Gastroesophageal sphincter (tissue), 4 donors: ENCODE measurements at regions not wholly inside any gene's neighbourhood (a gene's known extent, or its start where the extent isn't known, plus 50 kb on each side); places are given as distances from the start of the nearest gene placed in this dataset.
"Not testable (repeated sequence)": the region's sequence is repeated elsewhere in the genome, so short reads cannot be mapped to it uniquely, and the experiment has no call there.

Experiments
- ATAC-seq: fragments of 150-250 bp; one replicate; pipeline ENCODE4 v1.9.1; 2016; ENCODE audit warnings: mild to moderate bottlenecking, moderate library complexity
- H3K27ac ChIP-seq, 4 donors: fragments of 200-600 bp; sonication (generic) in 3 of 4; 1 replicate in 3 of 4; 2 replicates in 1 of 4; pipeline ENCODE4 v1.5.1; 2016 to 2019
- H3K27me3 ChIP-seq: fragments of 200-600 bp; sonication (generic); one replicate; pipeline ENCODE4 v1.5.1; 2019
- H3K36me3 ChIP-seq, 2 donors: fragments of 200-600 bp; sonication (generic); one replicate each; pipeline ENCODE4 v1.5.1; 2019; ENCODE audit warnings: control low read depth in 1 of 2
- H3K4me1 ChIP-seq, 3 donors: fragments of 200-600 bp; sonication (generic); 1 replicate in 2 of 3; 2 replicates in 1 of 3; pipeline ENCODE4 v1.5.1; 2016 to 2019; ENCODE audit warnings: control low read depth in 2 of 3
- H3K4me3 ChIP-seq, 2 donors: fragments of 200-600 bp; sonication (generic); one replicate each; pipeline ENCODE4 v1.5.1; 2019; ENCODE audit warnings: mild to moderate bottlenecking in 1 of 2, moderate library complexity in 1 of 2
- H3K9me3 ChIP-seq, 3 donors: fragments of 200-600 bp; sonication (generic); one replicate each; pipeline ENCODE4 v1.5.1; 2017 to 2019; ENCODE audit warnings: control low read depth in 2 of 3
- EP300 ChIP-seq: sonication (generic); formaldehyde crosslinking; IDR thresholded peaks from one replicate; pipeline ENCODE4 v1.6.1; 2017; ENCODE audit warnings: antibody characterized with exemption, mild to moderate bottlenecking
- POLR2A ChIP-seq, 2 donors: fragments of 450-650 bp; IDR thresholded peaks; one replicate each; pipeline ENCODE4 v1.6.1; 2017; ENCODE audit warnings: antibody characterized with exemption in 2 of 2, mild to moderate bottlenecking in 2 of 2, moderate library complexity in 1 of 2
- POLR2AphosphoS5 ChIP-seq: sonication (generic); formaldehyde crosslinking; IDR thresholded peaks from one replicate; pipeline ENCODE4 v1.6.1; 2017; ENCODE audit warnings: antibody characterized with exemption
- WGBS, 2 donors: methylation state at CpG; one replicate each; pipeline ENCODE4 v1.1.5; 2018; ENCODE audit warnings: low coverage in 1 of 2; 5-methylcytosine and 5-hydroxymethylcytosine counted together
- TF ChIP-seq, protein P1 (sequence below), 4 experiments: fragments of 200-600 bp in 2 of 4; fragments of 450-650 bp in 2 of 4; sonication (generic) in 1 of 4; IDR thresholded peaks; one replicate each; pipeline ENCODE4 v1.5.1; 2017 to 2019; ENCODE audit warnings: antibody characterized with exemption in 4 of 4, mild to moderate bottlenecking in 2 of 4, moderate library complexity in 2 of 4

DNA sequence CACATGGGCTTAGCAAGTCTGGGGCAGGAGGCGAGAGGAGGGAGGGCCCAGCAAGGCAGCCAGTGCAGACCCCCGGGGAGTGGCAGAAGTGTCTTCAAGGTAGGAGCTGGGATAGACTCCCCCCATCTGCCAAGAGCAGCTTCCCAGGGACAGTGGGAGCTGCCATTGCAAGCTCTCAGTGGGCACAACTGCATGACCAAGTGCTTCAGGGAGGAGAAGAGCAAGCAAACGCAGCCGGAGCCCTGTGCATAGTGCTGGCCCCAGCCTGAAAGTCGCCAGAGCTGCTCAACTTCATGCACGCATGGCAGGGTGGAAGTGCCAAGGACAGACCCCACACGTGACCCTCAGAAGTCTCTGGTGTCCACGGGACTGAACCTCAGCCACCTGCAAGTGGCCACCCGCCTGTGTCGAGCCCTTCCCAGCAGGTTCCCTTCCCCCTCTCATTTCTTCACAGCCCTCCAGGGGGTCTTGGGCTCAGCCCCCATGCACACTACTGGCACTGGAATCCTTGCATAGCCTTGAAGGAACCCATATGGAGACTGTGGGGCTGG, 89.4 kb downstream of the PLXNA1 start:
- Histone ChIP-seq H3K4me3 (no peak overlapping the region), H3K9me3 (no peaks in the 10 kb centered on the region), H3K27ac (no peak overlapping the region), H3K36me3 (no peaks in the 10 kb centered on the region), H3K27me3 (peaks cover 20% of the 10 kb centered on the region), H3K4me1 (peaks cover 0 to 9% (median 0%) of the 10 kb centered on the region in 3 donors)
- WGBS, 2 donors = 95% methylated on average over 4 of the region's 10 CpGs; no CpG with 5 or more reads in 1 of the 2 donors
- no peak for ATAC-seq
- TF ChIP-seq, protein P1, sequence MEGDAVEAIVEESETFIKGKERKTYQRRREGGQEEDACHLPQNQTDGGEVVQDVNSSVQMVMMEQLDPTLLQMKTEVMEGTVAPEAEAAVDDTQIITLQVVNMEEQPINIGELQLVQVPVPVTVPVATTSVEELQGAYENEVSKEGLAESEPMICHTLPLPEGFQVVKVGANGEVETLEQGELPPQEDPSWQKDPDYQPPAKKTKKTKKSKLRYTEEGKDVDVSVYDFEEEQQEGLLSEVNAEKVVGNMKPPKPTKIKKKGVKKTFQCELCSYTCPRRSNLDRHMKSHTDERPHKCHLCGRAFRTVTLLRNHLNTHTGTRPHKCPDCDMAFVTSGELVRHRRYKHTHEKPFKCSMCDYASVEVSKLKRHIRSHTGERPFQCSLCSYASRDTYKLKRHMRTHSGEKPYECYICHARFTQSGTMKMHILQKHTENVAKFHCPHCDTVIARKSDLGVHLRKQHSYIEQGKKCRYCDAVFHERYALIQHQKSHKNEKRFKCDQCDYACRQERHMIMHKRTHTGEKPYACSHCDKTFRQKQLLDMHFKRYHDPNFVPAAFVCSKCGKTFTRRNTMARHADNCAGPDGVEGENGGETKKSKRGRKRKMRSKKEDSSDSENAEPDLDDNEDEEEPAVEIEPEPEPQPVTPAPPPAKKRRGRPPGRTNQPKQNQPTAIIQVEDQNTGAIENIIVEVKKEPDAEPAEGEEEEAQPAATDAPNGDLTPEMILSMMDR (IDR thresholded peaks at IDR 0.05) = no peak
- TF ChIP-seq POLR2A (IDR thresholded peaks at IDR 0.05) = no peak
- no peak for TF ChIP-seq EP300
- no peak for TF ChIP-seq POLR2AphosphoS5

DNA sequence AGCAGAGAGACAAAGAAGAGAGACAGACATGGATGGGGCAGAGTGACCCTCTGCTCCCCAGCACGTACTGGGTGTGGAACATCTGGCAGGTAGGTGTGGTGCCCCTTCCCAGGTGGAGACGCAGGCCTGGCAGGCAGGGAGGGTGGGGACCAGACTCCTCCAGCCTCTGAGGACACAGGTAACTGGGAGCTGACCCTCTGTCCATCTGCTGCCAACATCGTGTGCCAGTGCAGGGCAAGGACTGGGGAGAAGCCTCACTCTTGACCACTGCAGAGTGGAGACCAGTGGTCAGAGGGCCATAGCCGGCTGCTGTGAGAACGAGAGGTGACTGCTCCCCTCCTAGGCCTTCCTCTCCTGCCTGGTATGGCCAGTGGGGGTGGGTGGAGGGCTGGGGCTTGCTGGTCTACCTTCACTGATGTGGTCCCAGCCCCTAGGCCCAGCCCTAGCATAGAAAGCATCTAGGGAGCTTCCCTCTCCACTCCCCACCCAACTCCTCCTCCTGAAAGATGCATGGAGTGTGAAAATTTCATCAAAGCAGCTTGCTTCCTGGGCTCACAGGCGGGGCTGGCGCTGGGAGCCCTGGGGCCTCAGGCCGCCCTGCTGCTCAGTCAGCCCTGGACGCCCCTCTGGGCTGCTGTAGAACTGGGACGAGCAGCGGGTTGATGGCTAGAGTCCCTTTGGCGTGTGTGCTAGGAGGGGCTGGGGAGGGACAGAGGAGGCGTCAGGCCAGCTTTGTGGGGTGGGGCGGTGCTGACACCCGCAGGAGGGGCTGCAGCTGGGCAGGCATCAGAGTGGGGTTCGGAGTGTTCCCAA, 90.3 kb downstream of the PLXNA1 start:
- Histone ChIP-seq H3K27me3 (peaks cover 16% of the 10 kb centered on the region), H3K36me3 (no peaks in the 10 kb centered on the region), H3K27ac (no peak overlapping the region), H3K4me1 (peaks cover 0 to 9% (median 0%) of the 10 kb centered on the region in 3 donors), H3K9me3 (no peaks in the 10 kb centered on the region), H3K4me3 (no peak overlapping the region)
- no peak for ATAC-seq
- 57 to 70% methylated on average over 1 to 5 of the region's 16 CpGs for WGBS, 2 donors
- TF ChIP-seq, protein P1 (IDR thresholded peaks at IDR 0.05) = no peak
- no peak for TF ChIP-seq POLR2A (IDR thresholded peaks at IDR 0.05)
- TF ChIP-seq EP300 = no peak
- no peak for TF ChIP-seq POLR2AphosphoS5

DNA sequence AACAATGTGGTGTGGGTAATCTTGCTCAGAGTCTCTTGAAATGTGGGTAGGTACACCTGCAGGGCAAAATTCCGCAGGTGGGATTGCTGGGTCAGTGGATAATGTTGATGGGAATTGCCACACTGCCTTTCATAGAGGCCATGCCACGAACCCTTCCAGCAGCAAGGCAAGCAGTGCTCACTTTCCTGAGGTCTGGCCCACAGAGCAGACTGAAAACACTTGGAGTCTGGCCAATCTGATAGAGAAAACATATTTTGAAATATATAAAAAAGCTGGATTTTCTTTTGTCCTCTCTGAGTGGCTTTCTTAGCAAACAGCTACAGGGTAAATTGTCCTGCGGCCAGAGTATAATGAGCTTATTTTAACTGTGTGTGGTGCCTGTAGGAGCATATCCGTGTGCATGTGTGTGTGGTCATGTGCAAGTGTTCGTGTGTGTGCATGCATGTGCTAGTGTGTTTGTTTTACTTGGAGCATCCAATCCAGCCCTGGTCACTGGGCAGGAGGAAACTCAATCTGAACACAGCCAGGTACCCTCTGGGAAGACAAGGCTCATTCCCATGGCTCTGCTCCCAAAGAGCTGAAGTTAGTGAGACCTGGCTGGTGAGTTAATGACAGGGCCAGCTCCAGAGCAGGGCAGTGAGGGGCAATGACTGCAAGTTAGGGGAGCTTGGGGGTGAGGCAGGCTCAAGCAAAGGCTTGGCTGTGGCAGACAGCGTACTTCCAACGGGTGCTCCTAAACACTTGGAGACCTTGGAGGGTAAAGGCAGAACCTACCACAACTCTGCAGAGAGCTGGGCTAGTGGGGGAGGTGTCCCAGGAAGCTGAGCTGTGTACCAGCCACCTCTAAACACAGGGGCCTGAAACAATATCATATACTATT, 91.3 kb downstream of the PLXNA1 start:
- no peak for TF ChIP-seq EP300
- TF ChIP-seq POLR2AphosphoS5 = no peak
- no peak for TF ChIP-seq POLR2A (IDR thresholded peaks at IDR 0.05)
- TF ChIP-seq, protein P1 (IDR thresholded peaks at IDR 0.05) = no peak
- Histone ChIP-seq H3K36me3 (no peaks in the 10 kb centered on the region), H3K27me3 (peaks cover 8% of the 10 kb centered on the region), H3K4me3 (no peak overlapping the region), H3K4me1 (peaks cover 0 to 9% (median 0%) of the 10 kb centered on the region in 3 donors), H3K27ac (no peak overlapping the region), H3K9me3 (no peaks in the 10 kb centered on the region)
- WGBS, 2 donors = 33 to 62% methylated on average over 1 to 6 of the region's 7 CpGs
- no peak for ATAC-seq

DNA sequence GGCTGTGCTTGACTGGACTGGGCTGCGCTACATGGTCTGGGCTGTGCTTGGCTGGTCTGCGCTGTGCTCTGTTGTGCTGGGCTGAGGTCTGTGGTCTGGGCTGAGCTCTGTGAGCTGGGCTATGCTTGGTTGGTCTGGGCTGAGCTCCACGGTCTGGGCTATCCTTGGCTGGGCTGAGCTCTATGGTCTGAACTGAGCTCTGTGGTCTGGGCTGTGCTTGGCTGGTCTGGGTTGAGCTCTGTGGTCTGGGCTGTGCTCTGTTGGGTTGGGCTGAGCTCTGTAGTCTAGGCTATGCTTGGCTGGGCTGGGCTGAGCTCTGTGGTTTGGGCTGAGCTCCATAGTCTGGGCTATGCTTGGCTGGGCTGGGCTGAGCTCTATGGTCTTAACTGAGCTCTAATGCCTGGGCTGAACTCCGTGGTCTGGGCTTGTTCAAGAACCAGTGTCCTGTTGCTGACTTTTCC, 92.0 kb downstream of the PLXNA1 start:
- Histone ChIP-seq H3K27me3 (peaks cover 8% of the 10 kb centered on the region), H3K9me3 (no peaks in the 10 kb centered on the region), H3K4me3 (no peak overlapping the region), H3K36me3 (no peaks in the 10 kb centered on the region), H3K4me1 (peaks cover 0 to 9% (median 0%) of the 10 kb centered on the region in 3 donors), H3K27ac (no peak overlapping the region)
- TF ChIP-seq POLR2A (IDR thresholded peaks at IDR 0.05) (no peak), POLR2AphosphoS5 (no peak), EP300 (no peak)
- TF ChIP-seq, protein P1 (IDR thresholded peaks at IDR 0.05) = no peak
- 60% methylated on average over 1 of the region's 4 CpGs; no CpG with 5 or more reads in 1 of the 2 donors for WGBS, 2 donors
- peak; percentile 44 for ATAC-seq

DNA sequence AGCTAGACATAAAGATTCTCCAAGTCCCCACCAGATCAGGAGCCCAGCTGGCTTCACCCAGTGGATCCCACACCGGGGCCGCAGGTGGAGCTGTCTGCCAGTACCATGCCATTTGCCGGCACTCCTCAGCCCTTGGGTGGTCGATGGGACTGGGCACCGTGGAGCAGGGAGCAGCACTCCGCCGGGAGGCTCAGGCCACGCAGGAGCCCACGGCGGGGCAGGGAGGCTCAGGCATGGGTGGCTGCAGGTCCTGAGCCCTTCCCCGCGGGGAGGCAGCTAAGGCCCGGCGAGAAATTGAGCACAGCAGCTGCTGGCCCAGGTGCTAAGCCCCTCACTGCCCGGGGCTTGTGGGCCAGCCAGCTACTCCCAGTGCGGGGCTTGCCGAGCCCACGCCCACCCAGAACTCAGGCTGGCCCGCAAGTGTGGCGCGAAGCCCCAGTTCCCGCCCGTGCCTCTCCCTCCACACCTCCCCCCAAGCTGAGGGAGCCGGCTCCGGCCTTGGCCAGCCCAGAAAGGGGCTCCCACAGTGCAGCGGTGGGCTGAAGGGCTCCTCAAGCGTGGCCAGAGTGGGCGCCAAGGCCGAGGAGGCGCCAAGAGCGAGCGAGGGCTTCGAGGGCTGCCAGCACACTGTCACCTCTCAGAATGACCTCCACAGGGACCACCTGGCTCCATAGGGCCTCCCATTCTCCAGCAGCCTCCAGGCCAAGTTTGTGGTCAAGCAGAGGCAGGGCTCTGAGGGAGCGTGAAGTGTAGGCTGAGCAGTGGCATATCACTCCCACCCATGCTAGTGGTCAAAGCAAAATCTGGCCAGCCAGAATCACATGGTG, 93.5 kb downstream of the PLXNA1 start:
- not testable (repeated sequence) for ATAC-seq, H3K4me3 ChIP-seq, H3K36me3 ChIP-seq, H3K9me3 ChIP-seq, H3K27ac ChIP-seq, H3K27me3 ChIP-seq, H3K4me1 ChIP-seq
- no CpG with 5 or more reads among the region's 34 CpGs for WGBS, 2 donors
